ENCODE measurements at regions not wholly inside any gene's neighbourhood (a gene's known extent, or its start where the extent isn't known, plus 50 kb on each side); places are given as distances from the start of the nearest gene placed in this dataset.

DNA sequence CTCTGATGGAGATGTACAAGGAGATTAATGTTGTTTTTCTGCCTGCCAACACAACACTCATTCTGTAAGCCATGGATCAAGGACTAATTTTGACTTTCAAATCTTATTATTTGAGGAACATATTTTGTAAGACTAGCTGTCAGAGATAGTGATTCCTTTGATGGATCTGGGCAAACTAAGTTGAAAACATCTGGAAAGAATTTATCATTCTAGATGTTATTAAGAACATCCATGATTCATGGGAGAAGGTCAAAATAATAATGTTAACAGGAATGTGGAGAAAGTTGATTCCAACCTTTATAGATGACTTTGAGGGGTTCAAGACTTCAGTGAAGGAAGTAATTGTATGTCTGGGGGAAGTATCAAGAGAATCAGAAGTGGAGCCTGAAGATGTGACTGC is 196.8 kb downstream of the POSTN start:
- H4K20me1 ChIP-seq (ENCODE audit: insufficient read depth, low read length): no peaks in the 10 kb centered on the region
- no peaks in the 10 kb centered on the region for H3K36me3 ChIP-seq (replicated peaks in 1 of 2; ENCODE audit: control insufficient read depth in 1 of 2, insufficient read depth in 2 of 2, low read length in 2 of 2)
- H3K4me2 ChIP-seq (ENCODE audit: low read depth, low read length): no peak overlapping the region
- POLR2A ChIA-PET: no interaction called here
- no TSS peak for BruUV-seq (replicated peaks)
- H3K79me2 ChIP-seq (ENCODE audit: insufficient read depth, low read length): no peaks in the 10 kb centered on the region
- intact Hi-C loops (cut with micrococcal nuclease; ENCODE audit: unreplicated experiment): no loop called here
- no peaks in the 10 kb centered on the region for H3K4me1 ChIP-seq (ENCODE audit: insufficient read depth, low read length)
- no peak for TF ChIP-seq ZNF441 (CRISPR knock-in tag; IDR thresholded peaks at IDR 0.05; ENCODE audit: borderline replicate concordance)
- no peak for TF ChIP-seq CCDC6 (CRISPR knock-in tag; IDR thresholded peaks at IDR 0.05)
- no peak for TF ChIP-seq RARA (CRISPR knock-in tag; IDR thresholded peaks at IDR 0.05)
- TF ChIP-seq PLRG1 (conservative IDR thresholded peaks at IDR 0.05): no peak
- no peak for TF ChIP-seq HMG20B (CRISPR knock-in tag; conservative IDR thresholded peaks at IDR 0.05)
- no peak for TF ChIP-seq SP140L (CRISPR knock-in tag; IDR thresholded peaks at IDR 0.05; ENCODE audit: borderline replicate concordance)
- no peak for TF ChIP-seq CREM (IDR thresholded peaks at IDR 0.05)
- no peak for TF ChIP-seq CREM (CRISPR knock-in tag; IDR thresholded peaks at IDR 0.05)
- TF ChIP-seq ZFP41 (CRISPR knock-in tag; IDR thresholded peaks at IDR 0.05; ENCODE audit: borderline replicate concordance): no peak
- no peak for TF ChIP-seq BCL6 (CRISPR knock-in tag; IDR thresholded peaks at IDR 0.05)
- no peak for TF ChIP-seq SKI (IDR thresholded peaks at IDR 0.05; ENCODE audit: partially characterized antibody)
- TF ChIP-seq, protein P1, sequence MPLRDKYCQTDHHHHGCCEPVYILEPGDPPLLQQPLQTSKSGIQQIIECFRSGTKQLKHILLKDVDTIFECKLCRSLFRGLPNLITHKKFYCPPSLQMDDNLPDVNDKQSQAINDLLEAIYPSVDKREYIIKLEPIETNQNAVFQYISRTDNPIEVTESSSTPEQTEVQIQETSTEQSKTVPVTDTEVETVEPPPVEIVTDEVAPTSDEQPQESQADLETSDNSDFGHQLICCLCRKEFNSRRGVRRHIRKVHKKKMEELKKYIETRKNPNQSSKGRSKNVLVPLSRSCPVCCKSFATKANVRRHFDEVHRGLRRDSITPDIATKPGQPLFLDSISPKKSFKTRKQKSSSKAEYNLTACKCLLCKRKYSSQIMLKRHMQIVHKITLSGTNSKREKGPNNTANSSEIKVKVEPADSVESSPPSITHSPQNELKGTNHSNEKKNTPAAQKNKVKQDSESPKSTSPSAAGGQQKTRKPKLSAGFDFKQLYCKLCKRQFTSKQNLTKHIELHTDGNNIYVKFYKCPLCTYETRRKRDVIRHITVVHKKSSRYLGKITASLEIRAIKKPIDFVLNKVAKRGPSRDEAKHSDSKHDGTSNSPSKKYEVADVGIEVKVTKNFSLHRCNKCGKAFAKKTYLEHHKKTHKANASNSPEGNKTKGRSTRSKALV (CRISPR knock-in tag; IDR thresholded peaks at IDR 0.05): no peak
- TF ChIP-seq, protein P2, sequence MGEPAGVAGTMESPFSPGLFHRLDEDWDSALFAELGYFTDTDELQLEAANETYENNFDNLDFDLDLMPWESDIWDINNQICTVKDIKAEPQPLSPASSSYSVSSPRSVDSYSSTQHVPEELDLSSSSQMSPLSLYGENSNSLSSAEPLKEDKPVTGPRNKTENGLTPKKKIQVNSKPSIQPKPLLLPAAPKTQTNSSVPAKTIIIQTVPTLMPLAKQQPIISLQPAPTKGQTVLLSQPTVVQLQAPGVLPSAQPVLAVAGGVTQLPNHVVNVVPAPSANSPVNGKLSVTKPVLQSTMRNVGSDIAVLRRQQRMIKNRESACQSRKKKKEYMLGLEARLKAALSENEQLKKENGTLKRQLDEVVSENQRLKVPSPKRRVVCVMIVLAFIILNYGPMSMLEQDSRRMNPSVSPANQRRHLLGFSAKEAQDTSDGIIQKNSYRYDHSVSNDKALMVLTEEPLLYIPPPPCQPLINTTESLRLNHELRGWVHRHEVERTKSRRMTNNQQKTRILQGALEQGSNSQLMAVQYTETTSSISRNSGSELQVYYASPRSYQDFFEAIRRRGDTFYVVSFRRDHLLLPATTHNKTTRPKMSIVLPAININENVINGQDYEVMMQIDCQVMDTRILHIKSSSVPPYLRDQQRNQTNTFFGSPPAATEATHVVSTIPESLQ (CRISPR knock-in tag; conservative IDR thresholded peaks at IDR 0.05): no peak
- TF ChIP-seq, protein P3, sequence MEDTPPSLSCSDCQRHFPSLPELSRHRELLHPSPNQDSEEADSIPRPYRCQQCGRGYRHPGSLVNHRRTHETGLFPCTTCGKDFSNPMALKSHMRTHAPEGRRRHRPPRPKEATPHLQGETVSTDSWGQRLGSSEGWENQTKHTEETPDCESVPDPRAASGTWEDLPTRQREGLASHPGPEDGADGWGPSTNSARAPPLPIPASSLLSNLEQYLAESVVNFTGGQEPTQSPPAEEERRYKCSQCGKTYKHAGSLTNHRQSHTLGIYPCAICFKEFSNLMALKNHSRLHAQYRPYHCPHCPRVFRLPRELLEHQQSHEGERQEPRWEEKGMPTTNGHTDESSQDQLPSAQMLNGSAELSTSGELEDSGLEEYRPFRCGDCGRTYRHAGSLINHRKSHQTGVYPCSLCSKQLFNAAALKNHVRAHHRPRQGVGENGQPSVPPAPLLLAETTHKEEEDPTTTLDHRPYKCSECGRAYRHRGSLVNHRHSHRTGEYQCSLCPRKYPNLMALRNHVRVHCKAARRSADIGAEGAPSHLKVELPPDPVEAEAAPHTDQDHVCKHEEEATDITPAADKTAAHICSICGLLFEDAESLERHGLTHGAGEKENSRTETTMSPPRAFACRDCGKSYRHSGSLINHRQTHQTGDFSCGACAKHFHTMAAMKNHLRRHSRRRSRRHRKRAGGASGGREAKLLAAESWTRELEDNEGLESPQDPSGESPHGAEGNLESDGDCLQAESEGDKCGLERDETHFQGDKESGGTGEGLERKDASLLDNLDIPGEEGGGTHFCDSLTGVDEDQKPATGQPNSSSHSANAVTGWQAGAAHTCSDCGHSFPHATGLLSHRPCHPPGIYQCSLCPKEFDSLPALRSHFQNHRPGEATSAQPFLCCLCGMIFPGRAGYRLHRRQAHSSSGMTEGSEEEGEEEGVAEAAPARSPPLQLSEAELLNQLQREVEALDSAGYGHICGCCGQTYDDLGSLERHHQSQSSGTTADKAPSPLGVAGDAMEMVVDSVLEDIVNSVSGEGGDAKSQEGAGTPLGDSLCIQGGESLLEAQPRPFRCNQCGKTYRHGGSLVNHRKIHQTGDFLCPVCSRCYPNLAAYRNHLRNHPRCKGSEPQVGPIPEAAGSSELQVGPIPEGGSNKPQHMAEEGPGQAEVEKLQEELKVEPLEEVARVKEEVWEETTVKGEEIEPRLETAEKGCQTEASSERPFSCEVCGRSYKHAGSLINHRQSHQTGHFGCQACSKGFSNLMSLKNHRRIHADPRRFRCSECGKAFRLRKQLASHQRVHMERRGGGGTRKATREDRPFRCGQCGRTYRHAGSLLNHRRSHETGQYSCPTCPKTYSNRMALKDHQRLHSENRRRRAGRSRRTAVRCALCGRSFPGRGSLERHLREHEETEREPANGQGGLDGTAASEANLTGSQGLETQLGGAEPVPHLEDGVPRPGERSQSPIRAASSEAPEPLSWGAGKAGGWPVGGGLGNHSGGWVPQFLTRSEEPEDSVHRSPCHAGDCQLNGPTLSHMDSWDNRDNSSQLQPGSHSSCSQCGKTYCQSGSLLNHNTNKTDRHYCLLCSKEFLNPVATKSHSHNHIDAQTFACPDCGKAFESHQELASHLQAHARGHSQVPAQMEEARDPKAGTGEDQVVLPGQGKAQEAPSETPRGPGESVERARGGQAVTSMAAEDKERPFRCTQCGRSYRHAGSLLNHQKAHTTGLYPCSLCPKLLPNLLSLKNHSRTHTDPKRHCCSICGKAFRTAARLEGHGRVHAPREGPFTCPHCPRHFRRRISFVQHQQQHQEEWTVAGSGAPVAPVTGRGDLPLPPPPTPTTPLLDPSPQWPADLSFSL (CRISPR knock-in tag; IDR thresholded peaks at IDR 0.05): no peak
- no peak for TF ChIP-seq ZNF460 (CRISPR knock-in tag; IDR thresholded peaks at IDR 0.05; ENCODE audit: borderline replicate concordance)
- TF ChIP-seq HOXA3 (CRISPR knock-in tag; IDR thresholded peaks at IDR 0.05): no peak
- no peak for TF ChIP-seq ZNF773 (CRISPR knock-in tag; IDR thresholded peaks at IDR 0.05; ENCODE audit: borderline replicate concordance)
- no peak overlapping the region for H3K4me3 ChIP-seq (replicated peaks in 1 of 3; ENCODE audit: insufficient read depth in 1 of 3, low read depth in 2 of 3, low read length in 3 of 3)
- H3K9me3 ChIP-seq (ENCODE audit: low read length): no peaks in the 10 kb centered on the region
- FAIRE-seq (no peak), ATAC-seq (no peak), DNase-seq (ENCODE audit: low spot score) (no peak)
- no peak overlapping the region for H3K27ac ChIP-seq (ENCODE audit: extremely low read length, insufficient read depth, low read length)
- no peak overlapping the region for H3K9ac ChIP-seq (ENCODE audit: insufficient read depth, low read depth, low read length)
- no peaks in the 10 kb centered on the region for H3K27me3 ChIP-seq (ENCODE audit: control insufficient read depth in 1 of 2, insufficient read depth in 2 of 2, low read length in 2 of 2)
- CTCF ChIA-PET (ENCODE audit: low intra/inter-chr PET ratio, low total read pairs): no interaction called here
- no peak overlapping the region for H2AFZ ChIP-seq (ENCODE audit: low read length)
- in situ Hi-C loops (cut with HindIII; ENCODE audit: extremely low pct_ligation_motif_present, low pct_unique_long_range_greater_than_20kb): no loop called here

Measured in HepG2 (cell line).